ENCODE measurements at regions not wholly inside any gene's neighbourhood (a gene's known extent, or its start where the extent isn't known, plus 50 kb on each side); places are given as distances from the start of the nearest gene placed in this dataset.

DNA sequence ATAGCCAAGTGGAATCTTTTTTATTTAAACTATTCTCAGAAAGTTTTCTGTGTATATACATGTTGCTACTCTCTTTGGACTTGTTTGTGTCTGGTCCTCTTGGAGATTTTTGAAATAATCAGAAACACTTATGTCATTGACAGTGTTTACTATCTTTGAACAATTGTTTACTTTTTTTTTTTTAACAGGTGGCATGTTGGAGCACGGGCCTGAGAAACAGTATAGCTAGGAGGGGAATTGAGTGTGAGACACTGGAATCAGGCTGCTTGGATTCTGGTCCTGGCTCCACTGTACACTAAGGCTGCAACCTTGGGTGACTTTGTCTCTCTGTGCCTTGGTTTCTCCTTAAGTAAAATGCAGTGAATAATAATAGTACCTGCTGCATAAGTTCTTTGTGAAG lies 279.6 kb downstream of the PRL start:
- no peak overlapping the region for H3K4me3 ChIP-seq (replicated peaks in 1 of 3; ENCODE audit: insufficient read depth in 1 of 3, low read depth in 1 of 3, low read length in 3 of 3)
- H3K9ac ChIP-seq (replicated peaks; ENCODE audit: extremely low read depth, insufficient read depth, low read length), result no peak overlapping the region
- no peak for FAIRE-seq
- no peaks in the 10 kb centered on the region for H3K4me1 ChIP-seq (ENCODE audit: control insufficient read depth, extremely low read depth, insufficient read depth, low read length)
- H4K20me1 ChIP-seq (replicated peaks; ENCODE audit: control insufficient read depth, extremely low read depth, insufficient read depth, low read length), result no peaks in the 10 kb centered on the region
- no peaks in the 10 kb centered on the region for H3K27me3 ChIP-seq (ENCODE audit: control insufficient read depth in 2 of 2, insufficient read depth in 2 of 2, low read length in 2 of 2)
- intact Hi-C loops (cut with micrococcal nuclease), result no loop called here
- TF ChIP-seq MYC (IDR thresholded peaks at IDR 0.05; ENCODE audit: low read depth, low read length), result no peak
- CTCF ChIA-PET, result interaction anchor here (0.8 to 2.3 kb wide), 5 partner anchors 9 to 20 kb away, joined by 3 to 9 read pairs (median 4); no protein-coding TSS in a partner anchor
- no peak for DNase-seq (ENCODE audit: low read depth, low spot score)
- H3K79me2 ChIP-seq (ENCODE audit: control insufficient read depth, insufficient read depth, low read length), result no peaks in the 10 kb centered on the region
- peaks cover 0 to 2% of the 10 kb centered on the region in 2 experiments for H3K36me3 ChIP-seq (ENCODE audit: control insufficient read depth in 2 of 2, extremely low read depth in 1 of 2, insufficient read depth in 2 of 2, low read length in 2 of 2)
- dilution Hi-C loops (cut with MboI; ENCODE audit: extremely low pct_ligation_motif_present, low sequenced_read_pairs), result no loop called here
- BruUV-seq (replicated peaks), result no TSS peak
- no peaks in the 10 kb centered on the region for H3K9me3 ChIP-seq (replicated peaks; ENCODE audit: control insufficient read depth, insufficient read depth, low read length)
- POLR2A ChIA-PET, result interaction anchor here (1.0 kb wide), 1 partner anchor 424 kb away, joined by 3 read pairs; the partner anchor contains the start of gene SOX4
- H2AFZ ChIP-seq (ENCODE audit: low read depth, low read length), result no peak overlapping the region
- H3K9me1 ChIP-seq (replicated peaks; ENCODE audit: control insufficient read depth, extremely low read depth, insufficient read depth, low read length), result no peaks in the 10 kb centered on the region
- no peak overlapping the region for H3K4me2 ChIP-seq (ENCODE audit: insufficient read depth, low read length)
- H3K27ac ChIP-seq (ENCODE audit: insufficient read depth, low read depth, low read length), result no peak overlapping the region

DNA sequence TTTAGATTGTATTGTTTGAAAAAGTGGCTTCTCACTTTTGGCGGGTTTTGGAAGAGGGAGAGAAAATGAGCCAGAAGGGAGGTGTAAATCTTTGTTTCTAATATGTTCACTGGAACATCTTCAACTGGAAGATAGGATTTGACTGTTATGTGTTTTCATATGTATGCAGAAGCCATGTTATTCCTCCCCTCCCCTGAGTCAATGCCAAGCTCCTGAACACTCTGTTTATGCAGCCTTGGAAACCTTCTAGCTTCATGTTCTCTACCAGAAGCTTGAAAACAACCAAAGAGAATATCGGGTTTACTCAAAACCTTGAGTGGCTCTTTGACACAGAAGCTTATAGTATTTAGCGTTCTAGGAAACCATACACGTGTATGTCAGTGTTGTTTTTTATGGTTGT lies 279.1 kb downstream of the PRL start:
- intact Hi-C loops (cut with micrococcal nuclease), result no loop called here
- ChIA-PET POLR2A (interaction anchor here (1.0 kb wide), 1 partner anchor 424 kb away, joined by 3 read pairs; the partner anchor contains the start of gene SOX4), CTCF (interaction anchor here (1.0 to 2.3 kb wide), 3 partner anchors 10 to 21 kb away, joined by 3 to 9 read pairs (median 5); no protein-coding TSS in a partner anchor)
- no peaks in the 10 kb centered on the region for H3K4me1 ChIP-seq (ENCODE audit: control insufficient read depth, extremely low read depth, insufficient read depth, low read length)
- H3K27ac ChIP-seq (ENCODE audit: insufficient read depth, low read depth, low read length), result no peak overlapping the region
- no peaks in the 10 kb centered on the region for H3K79me2 ChIP-seq (ENCODE audit: control insufficient read depth, insufficient read depth, low read length)
- no peak overlapping the region for H3K4me3 ChIP-seq (replicated peaks in 1 of 3; ENCODE audit: insufficient read depth in 1 of 3, low read depth in 1 of 3, low read length in 3 of 3)
- H2AFZ ChIP-seq (ENCODE audit: low read depth, low read length), result no peak overlapping the region
- no peak overlapping the region for H3K9ac ChIP-seq (replicated peaks; ENCODE audit: extremely low read depth, insufficient read depth, low read length)
- DNase-seq (ENCODE audit: low read depth, low spot score) (no peak), FAIRE-seq (no peak)
- H3K27me3 ChIP-seq (ENCODE audit: control insufficient read depth in 2 of 2, insufficient read depth in 2 of 2, low read length in 2 of 2), result no peaks in the 10 kb centered on the region
- H3K36me3 ChIP-seq (ENCODE audit: control insufficient read depth in 2 of 2, extremely low read depth in 1 of 2, insufficient read depth in 2 of 2, low read length in 2 of 2), result peaks cover 0 to 2% of the 10 kb centered on the region in 2 experiments
- H4K20me1 ChIP-seq (replicated peaks; ENCODE audit: control insufficient read depth, extremely low read depth, insufficient read depth, low read length), result no peaks in the 10 kb centered on the region
- H3K4me2 ChIP-seq (ENCODE audit: insufficient read depth, low read length), result no peak overlapping the region
- dilution Hi-C loops (cut with MboI; ENCODE audit: extremely low pct_ligation_motif_present, low sequenced_read_pairs), result no loop called here
- no peaks in the 10 kb centered on the region for H3K9me1 ChIP-seq (replicated peaks; ENCODE audit: control insufficient read depth, extremely low read depth, insufficient read depth, low read length)
- H3K9me3 ChIP-seq (replicated peaks; ENCODE audit: control insufficient read depth, insufficient read depth, low read length), result no peaks in the 10 kb centered on the region
- TF ChIP-seq, protein P1, sequence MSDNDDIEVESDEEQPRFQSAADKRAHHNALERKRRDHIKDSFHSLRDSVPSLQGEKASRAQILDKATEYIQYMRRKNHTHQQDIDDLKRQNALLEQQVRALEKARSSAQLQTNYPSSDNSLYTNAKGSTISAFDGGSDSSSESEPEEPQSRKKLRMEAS (IDR thresholded peaks at IDR 0.05; ENCODE audit: insufficient read depth, insufficient read length), result no peak
- TF ChIP-seq JUN (IDR thresholded peaks at IDR 0.05; ENCODE audit: borderline replicate concordance, insufficient read depth, insufficient read length, low read depth) (no peak), POLR2AphosphoS5 (IDR thresholded peaks at IDR 0.05; ENCODE audit: insufficient read depth, low read depth, low read length) (no peak), POLR2A (IDR thresholded peaks at IDR 0.05; ENCODE audit: low read depth, low read length) (no peak), GATA2 (IDR thresholded peaks at IDR 0.05; ENCODE audit: insufficient read depth, insufficient read length, low read depth, low read length) (no peak), EZH2 (IDR thresholded peaks at IDR 0.05; ENCODE audit: borderline replicate concordance, low read depth, low read length, severe bottlenecking) (no peak), MYC (IDR thresholded peaks at IDR 0.05; ENCODE audit: low read depth, low read length) (no peak), FOS (IDR thresholded peaks at IDR 0.05; ENCODE audit: borderline replicate concordance, insufficient read depth, low read length) (no peak)
- TF ChIP-seq, protein P2, sequence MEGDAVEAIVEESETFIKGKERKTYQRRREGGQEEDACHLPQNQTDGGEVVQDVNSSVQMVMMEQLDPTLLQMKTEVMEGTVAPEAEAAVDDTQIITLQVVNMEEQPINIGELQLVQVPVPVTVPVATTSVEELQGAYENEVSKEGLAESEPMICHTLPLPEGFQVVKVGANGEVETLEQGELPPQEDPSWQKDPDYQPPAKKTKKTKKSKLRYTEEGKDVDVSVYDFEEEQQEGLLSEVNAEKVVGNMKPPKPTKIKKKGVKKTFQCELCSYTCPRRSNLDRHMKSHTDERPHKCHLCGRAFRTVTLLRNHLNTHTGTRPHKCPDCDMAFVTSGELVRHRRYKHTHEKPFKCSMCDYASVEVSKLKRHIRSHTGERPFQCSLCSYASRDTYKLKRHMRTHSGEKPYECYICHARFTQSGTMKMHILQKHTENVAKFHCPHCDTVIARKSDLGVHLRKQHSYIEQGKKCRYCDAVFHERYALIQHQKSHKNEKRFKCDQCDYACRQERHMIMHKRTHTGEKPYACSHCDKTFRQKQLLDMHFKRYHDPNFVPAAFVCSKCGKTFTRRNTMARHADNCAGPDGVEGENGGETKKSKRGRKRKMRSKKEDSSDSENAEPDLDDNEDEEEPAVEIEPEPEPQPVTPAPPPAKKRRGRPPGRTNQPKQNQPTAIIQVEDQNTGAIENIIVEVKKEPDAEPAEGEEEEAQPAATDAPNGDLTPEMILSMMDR (IDR thresholded peaks at IDR 0.05; ENCODE audit: extremely low read depth in 1 of 2, insufficient read depth in 1 of 2, low read depth in 1 of 2, low read length in 2 of 2), result no peak
- no TSS peak for BruUV-seq (replicated peaks)

All from endothelial cell of umbilical vein (primary cell).